Femur (tissue), 1 donor: ENCODE measurements at regions not wholly inside any gene's neighbourhood (a gene's known extent, or its start where the extent isn't known, plus 50 kb on each side); places are given as distances from the start of the nearest gene placed in this dataset.
"Not testable (repeated sequence)": the region's sequence is repeated elsewhere in the genome, so short reads cannot be mapped to it uniquely, and the experiment has no call there.

Experiments used
- DNase-seq: peaks from one replicate; pipeline ENCODE4 v3.0.0-alpha.2; 2017

DNA sequence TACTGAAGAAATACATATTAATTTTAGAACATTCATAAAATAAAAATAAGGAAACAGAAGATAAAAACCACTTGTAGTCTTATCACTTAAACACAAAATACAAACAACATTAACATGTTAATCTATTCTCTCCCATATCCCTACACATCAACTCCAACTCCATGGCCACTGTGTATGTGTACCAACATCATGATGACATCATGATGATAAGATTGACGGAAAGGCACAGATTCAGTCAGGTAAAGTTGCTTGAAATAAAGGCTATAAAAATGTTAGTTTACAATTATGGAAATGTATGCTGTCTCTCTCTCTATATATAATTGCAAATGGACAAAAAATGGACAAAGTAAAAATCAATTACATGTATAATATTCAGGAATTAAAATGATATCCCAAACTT is 388.5 kb upstream of the UBE2E3 start:
- DNase-seq, result no peak

DNA sequence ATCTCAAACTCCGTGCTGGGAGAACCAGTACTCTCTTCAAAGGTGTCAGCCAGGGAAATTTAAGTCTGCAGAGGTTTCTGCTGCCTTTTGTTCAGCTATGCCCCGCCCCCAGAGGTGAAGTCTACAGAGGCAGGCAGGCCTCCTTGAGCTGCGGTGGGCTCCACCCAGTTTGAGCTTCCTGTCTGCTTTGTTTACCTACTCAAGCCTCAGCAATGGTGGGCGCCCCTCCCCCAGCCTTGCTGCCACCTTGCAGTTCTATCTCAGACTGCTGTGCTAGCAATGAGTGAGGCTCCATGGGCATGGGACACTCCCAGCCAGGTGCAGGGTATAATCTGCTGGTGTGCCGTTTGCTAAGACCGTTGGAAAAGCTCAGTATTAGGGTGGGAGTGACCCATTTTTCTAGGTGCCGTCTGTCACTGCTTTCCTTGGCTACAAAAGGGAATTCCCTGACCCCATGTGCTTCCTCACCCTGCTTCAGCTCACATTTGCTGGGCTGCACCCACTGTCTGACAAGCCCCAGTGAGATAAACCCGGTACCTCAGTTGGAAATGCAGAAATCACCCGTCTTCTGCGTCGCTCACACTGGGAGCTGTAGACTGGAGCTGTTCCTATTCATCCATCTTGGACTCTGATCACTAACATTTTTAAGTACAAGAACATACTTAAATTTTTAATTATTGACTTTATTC is 389.2 kb upstream of the UBE2E3 start:
- DNase-seq, result not testable (repeated sequence)

DNA sequence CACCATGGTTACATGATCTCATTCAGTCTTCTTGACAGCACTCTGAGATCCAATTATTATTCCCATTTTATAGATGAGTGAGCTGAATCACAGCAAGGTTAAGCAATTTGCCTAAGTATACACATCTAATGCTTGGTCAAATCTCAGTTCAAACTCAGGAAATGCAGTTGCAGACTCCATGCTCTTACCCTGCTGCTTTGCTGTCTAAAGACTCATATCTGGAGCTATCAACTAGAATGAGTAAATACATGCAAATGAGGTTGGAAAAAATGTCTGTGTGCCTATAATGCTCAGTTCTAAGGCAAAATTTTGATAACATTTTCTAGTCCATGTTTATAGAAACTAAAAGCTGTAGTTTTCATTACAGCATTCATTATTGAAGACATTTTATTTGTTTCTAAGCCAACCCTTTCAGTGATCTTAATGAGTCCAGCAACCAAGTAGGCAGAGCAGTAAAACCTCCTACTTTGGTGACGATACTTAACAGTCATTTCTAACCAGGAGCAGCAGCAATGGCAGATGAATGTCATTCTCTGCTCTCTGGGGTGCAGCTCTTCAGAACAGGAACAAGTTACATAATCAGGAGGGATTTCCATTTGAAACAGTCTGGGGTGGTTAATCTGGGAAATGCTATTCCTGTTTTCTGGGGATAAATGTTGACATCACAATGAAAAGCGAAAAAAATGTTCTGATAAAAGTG is 396.8 kb upstream of the UBE2E3 start:
- DNase-seq, result no peak

DNA sequence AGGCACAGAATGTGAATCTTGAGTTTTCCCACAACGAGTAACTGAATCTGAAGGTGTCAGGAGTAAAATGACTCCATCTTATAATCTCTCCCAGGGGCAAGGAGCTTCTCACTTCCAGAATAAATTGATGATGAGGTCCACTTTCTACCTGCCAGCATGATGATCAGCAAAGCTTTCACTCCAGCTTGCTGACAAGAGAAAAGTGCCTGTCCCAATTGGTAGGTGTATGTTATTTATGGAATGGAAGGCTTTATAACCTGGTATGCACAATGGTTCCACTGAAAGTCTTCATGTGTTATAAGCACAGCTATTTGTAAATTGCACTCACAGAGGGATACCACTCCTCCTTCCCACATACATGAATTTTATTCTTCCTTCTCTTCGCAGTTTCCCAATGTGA is 401.0 kb upstream of the UBE2E3 start:
- no peak for DNase-seq

DNA sequence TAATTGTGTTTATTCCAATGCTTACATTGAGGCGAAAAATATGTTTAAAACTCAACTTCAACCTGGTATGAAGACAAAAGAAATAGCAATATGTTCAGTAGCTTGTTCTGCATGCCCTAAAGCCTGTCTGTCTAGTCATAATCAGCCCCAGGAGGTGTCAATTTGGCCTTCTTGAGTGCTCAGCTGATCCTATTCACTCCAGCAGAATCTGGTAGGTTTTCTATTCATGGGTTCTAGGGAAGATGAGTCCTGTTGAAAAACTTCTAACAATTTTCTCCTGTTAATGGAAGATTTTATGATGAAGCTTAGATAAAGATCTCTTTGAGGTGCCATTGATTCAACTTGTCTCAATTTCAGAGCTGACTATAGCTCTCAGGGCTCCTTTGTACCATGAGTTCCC is 402.0 kb upstream of the UBE2E3 start:
- DNase-seq, result no peak

DNA sequence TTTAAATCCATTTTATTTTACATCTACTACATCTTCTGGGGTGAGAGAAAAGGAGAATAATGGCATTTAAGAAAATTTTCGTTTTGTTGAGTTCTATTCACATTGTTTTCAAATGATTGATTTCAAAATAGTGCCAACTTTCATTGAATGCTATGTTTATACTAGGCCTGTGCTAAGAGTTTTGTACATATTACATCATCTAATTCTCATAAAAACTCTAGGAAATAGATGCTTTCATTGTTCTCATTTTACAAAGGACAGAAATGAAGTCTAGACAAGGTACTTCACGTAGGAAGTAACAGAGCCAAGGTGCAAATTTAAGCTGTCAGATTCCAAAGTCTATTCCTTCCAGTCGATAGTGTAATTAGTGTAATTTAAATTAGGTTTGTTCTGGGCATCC is 402.8 kb upstream of the UBE2E3 start:
- no peak for DNase-seq

DNA sequence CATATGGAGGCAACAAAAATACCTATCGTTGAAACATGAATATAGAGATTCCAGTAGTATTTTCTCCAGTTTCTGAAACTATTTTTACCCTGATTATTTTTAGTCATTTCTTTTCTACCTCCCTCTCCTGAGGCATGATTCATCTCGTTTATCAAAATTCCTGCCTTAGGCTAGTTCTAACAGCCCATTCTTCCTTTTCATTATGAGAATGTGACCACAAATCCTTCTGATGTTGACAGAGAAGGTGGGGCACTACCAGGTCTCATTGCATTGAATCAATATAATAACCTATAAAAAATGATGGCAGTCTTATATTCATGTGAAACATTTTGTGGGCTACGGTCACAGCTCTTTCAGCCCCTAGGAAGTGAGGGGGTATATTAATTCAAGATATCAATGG is 406.5 kb upstream of the UBE2E3 start:
- DNase-seq, result no peak

DNA sequence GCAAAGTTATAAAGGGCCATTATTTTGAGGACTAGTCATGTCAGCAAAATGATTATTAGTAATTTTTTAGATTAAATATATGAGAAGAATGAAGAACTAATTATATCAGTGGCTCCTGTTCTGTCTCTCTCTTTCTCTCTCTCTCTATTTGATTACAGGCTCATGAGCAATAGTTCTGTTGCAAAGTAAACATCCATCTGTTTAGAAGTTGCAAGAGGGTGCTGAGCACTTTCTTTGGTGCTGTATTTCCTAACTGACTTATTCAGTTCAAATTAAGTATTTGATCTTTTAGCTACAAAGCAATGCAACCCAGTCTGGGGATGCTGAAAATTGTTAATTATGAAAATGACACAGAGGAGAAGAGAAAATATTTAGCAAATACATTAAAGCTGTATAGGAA is 408.1 kb upstream of the UBE2E3 start:
- DNase-seq, result no peak

DNA sequence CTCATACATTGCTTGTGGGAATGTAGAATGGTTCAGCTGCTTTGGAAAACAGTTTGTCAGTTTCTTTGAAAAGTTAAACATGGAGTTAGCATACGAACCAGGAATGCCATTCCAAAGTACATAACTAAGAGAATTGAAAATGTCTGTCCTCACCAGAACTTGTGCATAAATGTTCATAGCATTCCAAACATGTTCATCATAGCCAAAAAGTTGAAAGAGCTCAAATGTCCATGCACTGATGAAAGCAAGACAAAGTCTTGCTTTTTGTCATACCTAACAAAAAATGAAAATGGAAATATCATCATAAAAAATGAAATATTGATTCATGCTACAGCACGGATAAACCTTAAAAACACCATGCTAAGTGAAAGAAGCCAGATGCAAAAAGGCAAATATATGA is 408.8 kb upstream of the UBE2E3 start:
- DNase-seq, result no peak

DNA sequence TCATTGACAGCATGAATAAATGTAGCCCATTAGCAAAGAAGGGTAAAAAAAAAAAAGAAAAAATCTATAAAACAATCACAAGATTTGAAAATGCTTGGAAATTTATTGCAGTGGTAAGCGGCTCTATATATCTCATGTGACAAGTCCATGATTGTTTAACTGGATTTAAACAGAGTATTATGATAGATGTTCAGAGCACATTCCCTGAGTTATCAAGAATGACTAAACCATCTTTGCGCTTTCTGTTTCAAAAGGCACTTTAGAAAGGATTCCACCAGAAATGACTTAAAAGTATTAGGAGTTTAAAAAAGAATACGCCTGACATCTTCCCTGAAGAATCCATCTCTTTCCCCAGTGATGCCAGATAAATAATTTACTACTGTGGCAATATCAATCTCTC is 409.5 kb upstream of the UBE2E3 start:
- no peak for DNase-seq

DNA sequence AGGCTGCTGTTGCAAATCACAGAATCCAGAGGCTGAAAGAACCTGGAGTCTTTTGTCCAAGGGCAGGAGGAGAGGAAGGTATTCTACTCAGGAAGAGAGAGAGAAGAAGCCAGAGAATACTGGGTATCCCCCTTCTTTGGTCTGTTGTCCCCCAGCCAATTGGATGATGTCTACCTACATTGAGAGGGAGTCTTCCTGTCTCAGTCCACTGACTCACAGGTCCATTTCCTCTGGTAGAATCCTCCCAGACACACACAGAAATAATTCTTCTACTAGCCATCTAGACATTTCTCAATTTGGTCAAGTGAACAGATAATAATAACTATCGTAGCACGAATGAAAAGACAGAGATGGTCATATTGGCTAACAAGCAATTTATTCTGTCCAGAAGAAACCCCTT is 416.4 kb upstream of the UBE2E3 start:
- no peak for DNase-seq

DNA sequence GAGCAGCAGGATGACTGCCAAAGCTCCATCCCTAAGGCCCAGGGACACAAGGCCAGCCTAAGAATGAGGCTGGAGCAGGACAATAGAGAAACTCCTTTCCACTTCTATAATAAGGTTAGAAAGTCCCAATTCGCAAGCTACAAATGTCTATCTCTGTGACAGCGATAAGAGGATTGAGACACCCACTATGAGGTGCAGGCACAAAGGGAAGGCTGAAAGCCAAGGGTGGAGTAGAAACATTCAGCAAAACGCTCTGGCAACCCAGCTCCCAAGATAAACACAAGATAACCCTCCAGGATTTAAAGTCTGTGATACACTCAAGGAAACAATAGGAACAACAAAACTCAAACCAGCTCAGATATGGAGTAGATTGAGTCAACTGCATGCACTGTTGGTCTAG is 418.0 kb upstream of the UBE2E3 start:
- DNase-seq, result no peak

DNA sequence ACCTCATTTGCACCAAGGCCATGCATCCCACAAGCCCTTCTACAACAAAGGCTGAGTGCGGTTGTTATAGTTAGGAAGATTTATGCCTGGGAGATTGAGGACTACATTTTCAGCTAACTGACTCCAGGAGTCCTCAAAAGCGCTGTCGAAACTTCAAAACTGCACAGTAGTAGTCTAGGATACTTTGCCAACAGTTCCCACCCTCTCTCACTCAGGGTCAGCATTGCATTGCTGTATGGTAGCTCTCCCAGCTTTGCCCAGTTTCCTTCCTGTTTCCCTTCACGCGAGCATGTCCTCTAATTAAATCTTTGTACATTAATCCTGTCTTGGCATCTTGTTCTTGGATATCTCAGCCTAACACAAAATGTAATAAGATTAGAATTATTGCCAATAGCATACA is 420.6 kb upstream of the UBE2E3 start:
- no peak for DNase-seq

DNA sequence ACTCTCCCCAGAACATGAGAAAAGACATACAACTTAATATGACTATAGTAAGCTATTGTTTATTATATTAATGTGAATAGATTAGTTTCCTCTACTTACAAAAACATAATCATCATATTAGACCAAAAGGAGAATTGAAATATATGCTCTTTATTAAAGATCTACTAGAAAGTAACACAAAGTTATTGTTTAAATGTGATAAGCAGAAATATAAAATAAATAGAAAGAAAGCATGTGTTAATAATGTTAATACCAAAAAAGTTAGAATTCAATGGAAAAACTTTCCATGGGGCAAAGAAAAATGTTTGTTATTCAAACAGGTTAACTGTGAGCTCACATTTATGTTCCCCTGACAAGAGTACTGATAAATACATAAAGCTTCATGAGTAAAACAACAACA is 421.4 kb upstream of the UBE2E3 start:
- no peak for DNase-seq

DNA sequence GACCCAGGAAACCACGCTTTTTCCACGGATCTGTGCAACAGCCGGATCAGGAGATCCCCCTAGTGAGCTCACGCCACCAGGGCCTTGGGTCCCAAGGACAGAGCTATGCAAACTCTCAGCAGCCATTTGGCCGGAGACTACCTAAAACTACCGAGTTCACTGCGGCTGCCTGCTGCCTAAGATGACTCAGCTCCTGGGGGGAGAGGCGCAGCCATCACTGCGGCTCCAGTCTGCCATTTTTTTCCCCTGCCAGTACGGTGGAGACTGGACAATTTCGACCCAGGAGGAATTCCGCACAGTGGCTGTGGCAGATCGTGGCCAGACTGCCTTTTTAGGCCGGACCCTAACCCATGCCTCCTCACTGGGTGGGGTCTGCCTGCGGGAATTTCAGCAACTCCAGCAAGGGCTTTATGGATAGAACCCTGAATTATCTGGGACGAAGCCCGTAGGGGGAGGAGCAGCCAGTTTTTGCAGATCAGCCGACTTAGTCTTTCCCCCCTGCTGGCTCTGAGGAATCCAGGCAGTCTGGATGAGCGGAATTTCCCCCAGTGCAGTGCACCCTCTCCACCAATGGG is 424.9 kb upstream of the UBE2E3 start:
- DNase-seq, result no peak

DNA sequence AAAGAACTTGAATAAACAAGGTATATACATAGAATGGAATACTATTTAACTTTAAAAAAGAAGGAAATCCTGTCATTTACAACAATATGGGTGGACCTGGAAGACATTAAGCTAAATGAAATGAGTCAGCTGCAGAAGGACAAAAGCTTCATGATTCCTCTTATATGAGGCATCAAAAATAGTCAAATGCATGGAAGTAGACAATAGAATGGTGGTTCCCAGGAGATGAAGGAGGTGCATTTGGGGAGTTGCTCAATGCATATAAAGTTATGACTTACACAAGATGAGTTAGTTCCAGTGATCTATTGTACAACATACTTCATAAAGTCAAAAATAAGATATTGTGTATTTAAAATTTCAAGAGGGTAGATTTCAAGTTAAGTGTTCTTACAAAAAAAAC is 426.1 kb upstream of the UBE2E3 start:
- no peak for DNase-seq

DNA sequence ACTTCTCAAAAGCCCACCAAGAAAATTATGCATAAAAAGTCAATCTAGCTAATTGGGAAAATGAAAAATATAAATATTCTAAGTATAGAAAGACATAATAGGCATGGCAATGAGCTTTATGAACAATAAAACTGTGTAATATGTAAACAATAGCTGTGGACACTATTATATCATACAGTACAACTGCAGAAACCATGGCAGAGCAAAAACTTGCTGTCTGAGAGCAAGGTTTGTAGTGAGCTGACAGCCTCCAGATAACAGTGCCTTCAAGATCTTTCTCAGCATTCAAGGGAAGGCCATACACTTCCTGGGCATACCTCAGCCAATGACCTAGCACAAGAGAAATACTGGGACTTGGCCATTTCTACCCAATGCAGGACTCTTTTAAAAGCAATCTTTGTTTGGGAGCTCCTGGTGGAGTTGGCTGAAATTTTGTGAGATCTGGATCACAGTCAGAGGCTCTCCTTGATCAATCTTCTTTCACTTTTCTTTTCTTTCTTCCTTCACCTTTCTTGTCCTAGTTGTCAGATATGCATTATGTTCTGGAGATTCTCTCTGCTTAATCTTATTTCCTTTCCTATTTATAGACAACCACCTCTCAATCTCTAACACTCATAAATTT is 427.2 kb upstream of the UBE2E3 start:
- DNase-seq, result no peak

DNA sequence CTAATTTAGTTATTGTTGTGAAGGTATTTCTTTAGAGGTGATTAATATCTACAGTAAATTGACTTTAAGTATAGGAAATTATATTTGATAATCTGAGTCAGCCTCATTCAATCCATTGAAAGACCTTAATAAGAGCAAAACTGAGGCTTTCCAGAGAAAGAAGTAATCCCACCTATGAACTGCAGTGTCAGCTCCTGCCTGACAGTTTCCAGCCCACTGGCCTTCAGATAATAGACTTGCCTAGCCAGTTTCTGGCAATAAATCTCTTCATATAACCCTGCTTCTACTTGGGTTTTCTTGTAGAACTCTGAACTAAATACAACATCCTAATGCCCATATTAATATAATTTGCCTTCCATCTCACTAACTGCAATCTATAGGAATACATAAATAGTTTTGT is 437.9 kb upstream of the UBE2E3 start:
- DNase-seq, result no peak

DNA sequence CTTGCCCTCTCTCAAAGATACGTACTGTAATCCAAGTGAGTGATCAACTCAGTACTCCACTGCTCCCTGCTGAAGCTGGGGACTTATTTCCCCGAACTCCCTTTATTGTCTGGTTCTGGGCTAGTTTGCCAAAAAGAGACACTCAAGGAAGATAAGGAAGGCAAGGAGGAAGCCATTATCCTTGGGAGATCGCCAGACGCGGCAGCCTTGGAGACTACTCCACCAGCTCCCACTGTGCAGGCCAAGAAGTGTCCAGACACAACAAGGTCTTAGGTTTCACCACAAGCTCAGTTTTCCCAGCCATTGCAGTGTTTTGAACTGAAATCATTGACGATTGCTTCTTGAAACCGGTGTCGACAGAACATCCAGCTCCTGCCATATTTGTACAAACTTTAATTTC is 439.6 kb upstream of the UBE2E3 start:
- no peak for DNase-seq

DNA sequence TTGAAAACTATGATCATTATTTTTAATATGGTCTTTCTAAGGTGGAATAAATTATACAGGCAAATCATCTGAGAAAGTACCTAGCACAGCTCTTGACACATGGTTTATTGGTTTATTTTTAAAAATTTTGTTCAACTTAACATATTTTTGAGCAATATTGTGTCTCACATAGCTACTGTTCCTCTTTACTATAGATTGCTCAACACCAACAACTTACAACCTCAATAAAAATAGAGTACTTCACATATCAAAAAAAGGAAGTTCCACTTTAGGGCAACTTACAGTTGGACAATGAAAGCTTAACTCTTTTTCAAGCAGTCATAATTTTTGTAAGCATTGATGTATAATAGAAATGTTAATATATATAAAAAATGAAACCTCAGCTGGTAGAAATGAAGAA is 440.9 kb upstream of the UBE2E3 start:
- no peak for DNase-seq

DNA sequence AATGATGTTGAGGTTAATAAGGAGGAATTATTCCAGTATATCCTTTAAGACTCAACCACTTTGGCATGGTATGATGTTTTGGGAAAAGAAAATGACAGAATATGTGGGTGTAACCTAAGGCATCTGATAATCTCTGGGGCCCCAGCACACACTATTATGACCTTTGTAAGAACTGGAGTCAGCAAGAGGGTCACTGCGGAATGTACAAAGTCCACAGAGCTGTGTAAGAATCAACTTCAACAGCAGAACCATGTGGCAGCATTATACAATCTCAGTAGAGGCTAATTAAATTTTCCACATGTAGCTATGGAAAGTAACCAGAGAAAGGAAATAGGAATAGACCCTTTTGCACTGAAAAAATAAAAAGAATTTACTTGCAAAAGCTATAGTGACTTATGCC is 445.1 kb upstream of the UBE2E3 start:
- DNase-seq, result no peak

DNA sequence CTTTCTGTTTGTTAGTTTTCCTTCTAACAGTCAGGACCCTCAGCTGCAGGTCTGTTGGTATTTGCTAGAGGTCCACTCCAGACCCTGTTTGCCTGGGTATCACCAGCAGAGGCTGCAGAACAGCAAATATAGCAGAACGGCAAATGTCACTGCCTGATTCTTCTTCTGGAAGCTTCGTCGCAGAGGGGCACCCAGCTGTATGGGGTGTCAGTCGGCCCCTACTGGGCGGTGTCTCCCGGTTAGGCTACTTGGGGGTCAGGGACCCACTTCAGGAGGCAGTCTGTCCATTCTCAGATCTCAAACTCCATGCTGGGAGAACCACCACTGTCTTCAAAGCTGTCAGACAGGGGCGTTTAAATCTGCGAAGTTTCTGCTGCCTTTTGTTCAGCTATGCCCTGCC is 448.6 kb upstream of the UBE2E3 start:
- DNase-seq, result not testable (repeated sequence)

DNA sequence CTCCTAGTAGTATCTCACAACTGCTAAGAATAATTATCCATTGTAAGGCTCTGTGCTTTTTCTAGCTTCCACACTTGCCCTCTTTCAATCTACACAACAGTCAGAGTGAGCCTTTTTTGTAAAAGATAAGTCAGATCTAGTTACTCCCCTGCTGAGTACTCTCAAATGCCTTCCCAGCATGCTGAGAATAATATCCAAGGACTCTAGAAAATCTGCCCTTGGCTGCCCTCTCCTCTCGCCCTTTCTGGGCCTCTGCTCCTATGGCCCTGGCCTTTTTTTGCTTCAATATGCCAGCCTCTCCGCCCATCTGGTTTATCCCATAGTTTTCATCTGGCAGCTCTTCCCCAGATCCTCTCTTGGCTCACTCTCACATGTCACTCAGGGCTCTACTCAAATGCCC is 455.9 kb upstream of the UBE2E3 start:
- no peak for DNase-seq

DNA sequence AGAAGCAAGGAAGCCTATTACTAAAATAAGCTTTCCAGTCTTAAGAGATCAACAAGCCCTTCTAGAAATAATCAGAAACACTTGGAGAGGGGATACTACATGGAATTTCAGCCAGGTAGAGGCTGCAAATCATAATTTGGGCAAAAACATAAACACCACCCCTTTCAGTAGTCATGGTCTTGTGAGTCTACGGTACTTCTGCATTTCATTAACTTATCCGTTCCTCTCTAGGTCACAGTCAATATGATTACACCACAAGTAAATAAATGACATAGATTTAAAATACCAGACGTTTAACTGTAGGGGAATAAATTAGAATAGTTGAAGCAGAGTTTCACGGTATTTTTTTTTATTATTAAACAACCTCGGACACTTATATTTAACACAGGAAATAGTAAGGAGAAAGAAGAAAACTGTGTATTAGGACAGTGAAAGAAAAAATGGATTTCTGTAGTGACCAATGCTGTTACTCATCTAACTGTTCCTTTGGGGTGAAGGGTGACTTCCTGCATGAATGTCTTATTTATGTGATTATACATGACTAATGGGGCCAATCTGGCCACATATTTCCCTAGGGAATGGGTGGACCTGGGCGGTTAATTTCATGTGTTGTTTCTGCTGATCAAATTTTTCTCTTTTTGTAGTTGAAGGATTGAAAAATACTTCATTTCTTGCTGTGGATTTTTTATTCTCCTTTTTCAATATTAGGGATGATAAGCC is 456.6 kb upstream of the UBE2E3 start:
- DNase-seq, result no peak
